GM18951 (cell line): ENCODE measurements at regions not wholly inside any gene's neighbourhood (a gene's known extent, or its start where the extent isn't known, plus 50 kb on each side); places are given as distances from the start of the nearest gene placed in this dataset.

ENCODE experiments used
- POLR2A ChIP-seq: IDR thresholded peaks from 4 replicates; pipeline ENCODE4 v1.6.1; 2011; ENCODE audit warnings: mild to moderate bottlenecking; ENCODE audit not compliant: insufficient read length, insufficient read depth; ENCODE audit errors: extremely low read depth
- in situ Hi-C: fragments of 300-500 bp; cut with MboI; formaldehyde crosslinking; loops from one replicate; pipeline ENCODE4 v1.12.0; 2022; ENCODE audit warnings: low sequenced_read_pairs, mixed read lengths, inconsistent platforms; ENCODE audit not compliant: unreplicated experiment

GRCh38 chr21:16194788-16195537 is 465.2 kb downstream of the USP25 start:
- no peak for TF ChIP-seq POLR2A
- in situ Hi-C loops, result no loop called here

- in situ Hi-C loops, result no loop called here
These were observed 465.7 kb downstream of the USP25 start for GRCh38 chr21:16195538-16195910.

GRCh38 chr21:16196001-16196400 is 466.2 kb downstream of the USP25 start:
- no peak for TF ChIP-seq POLR2A
- in situ Hi-C loops, result no loop called here

More at GRCh38 chr21:16195538-16195910, 465.7 kb downstream of the USP25 start:
- no peak for TF ChIP-seq POLR2A

- in situ Hi-C loops, result no loop called here
- TF ChIP-seq POLR2A, result no peak
These were observed 468.8 kb downstream of the USP25 start for GRCh38 chr21:16198546-16198945.

- in situ Hi-C loops, result no loop called here
- no peak for TF ChIP-seq POLR2A
These were observed 469.8 kb downstream of the USP25 start for GRCh38 chr21:16199539-16199938.

- in situ Hi-C loops, result no loop called here
- no peak for TF ChIP-seq POLR2A
These were observed 471.9 kb downstream of the USP25 start for GRCh38 chr21:16201718-16202117.

GRCh38 chr21:16205527-16205926 is 475.7 kb downstream of the USP25 start:
- in situ Hi-C loops, result no loop called here

GRCh38 chr21:16211339-16212303 is 481.8 kb downstream of the USP25 start:
- in situ Hi-C loops, result no loop called here
- no peak for TF ChIP-seq POLR2A

More at GRCh38 chr21:16205527-16205926, 475.7 kb downstream of the USP25 start:
- no peak for TF ChIP-seq POLR2A

- no peak for TF ChIP-seq POLR2A
- in situ Hi-C loops, result no loop called here
These were observed 483.7 kb downstream of the USP25 start for GRCh38 chr21:16213518-16213917.

- in situ Hi-C loops, result no loop called here
- no peak for TF ChIP-seq POLR2A
These were observed 485.4 kb downstream of the USP25 start for GRCh38 chr21:16215193-16215592.

GRCh38 chr21:16215663-16216183 is 485.9 kb downstream of the USP25 start:
- in situ Hi-C loops, result no loop called here
- TF ChIP-seq POLR2A, result no peak

GRCh38 chr21:16216288-16216962 is 486.6 kb downstream of the USP25 start:
- TF ChIP-seq POLR2A, result no peak
- in situ Hi-C loops, result no loop called here
